ENCODE measurements at regions not wholly inside any gene's neighbourhood (a gene's known extent, or its start where the extent isn't known, plus 50 kb on each side); places are given as distances from the start of the nearest gene placed in this dataset.

GRCh38 chr1:37157634-37158033 lies 123.3 kb upstream of the GRIK3 start:
- WGBS, 4 donors = 56 to 67% (median 62%) methylated on average over 5 of the region's 5 CpGs
- TF ChIP-seq POLR2A (IDR thresholded peaks at IDR 0.05) = no peak
- TF ChIP-seq, protein P1, sequence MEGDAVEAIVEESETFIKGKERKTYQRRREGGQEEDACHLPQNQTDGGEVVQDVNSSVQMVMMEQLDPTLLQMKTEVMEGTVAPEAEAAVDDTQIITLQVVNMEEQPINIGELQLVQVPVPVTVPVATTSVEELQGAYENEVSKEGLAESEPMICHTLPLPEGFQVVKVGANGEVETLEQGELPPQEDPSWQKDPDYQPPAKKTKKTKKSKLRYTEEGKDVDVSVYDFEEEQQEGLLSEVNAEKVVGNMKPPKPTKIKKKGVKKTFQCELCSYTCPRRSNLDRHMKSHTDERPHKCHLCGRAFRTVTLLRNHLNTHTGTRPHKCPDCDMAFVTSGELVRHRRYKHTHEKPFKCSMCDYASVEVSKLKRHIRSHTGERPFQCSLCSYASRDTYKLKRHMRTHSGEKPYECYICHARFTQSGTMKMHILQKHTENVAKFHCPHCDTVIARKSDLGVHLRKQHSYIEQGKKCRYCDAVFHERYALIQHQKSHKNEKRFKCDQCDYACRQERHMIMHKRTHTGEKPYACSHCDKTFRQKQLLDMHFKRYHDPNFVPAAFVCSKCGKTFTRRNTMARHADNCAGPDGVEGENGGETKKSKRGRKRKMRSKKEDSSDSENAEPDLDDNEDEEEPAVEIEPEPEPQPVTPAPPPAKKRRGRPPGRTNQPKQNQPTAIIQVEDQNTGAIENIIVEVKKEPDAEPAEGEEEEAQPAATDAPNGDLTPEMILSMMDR (IDR thresholded peaks at IDR 0.05) = no peak
- no peak overlapping the region for H3K27ac ChIP-seq
- H3K9me3 ChIP-seq (replicated peaks in 1 of 3) = no peaks in the 10 kb centered on the region
- H3K27me3 ChIP-seq = peaks cover 5% of the 10 kb centered on the region
- no peaks in the 10 kb centered on the region for H3K4me1 ChIP-seq (replicated peaks in 1 of 2)
- intact Hi-C loops (cut with DNase I) = no loop called here
- no peak overlapping the region for H3K4me3 ChIP-seq
- no peak for DNase-seq
- no peaks in the 10 kb centered on the region for H3K36me3 ChIP-seq (replicated peaks in 1 of 2)

DNA sequence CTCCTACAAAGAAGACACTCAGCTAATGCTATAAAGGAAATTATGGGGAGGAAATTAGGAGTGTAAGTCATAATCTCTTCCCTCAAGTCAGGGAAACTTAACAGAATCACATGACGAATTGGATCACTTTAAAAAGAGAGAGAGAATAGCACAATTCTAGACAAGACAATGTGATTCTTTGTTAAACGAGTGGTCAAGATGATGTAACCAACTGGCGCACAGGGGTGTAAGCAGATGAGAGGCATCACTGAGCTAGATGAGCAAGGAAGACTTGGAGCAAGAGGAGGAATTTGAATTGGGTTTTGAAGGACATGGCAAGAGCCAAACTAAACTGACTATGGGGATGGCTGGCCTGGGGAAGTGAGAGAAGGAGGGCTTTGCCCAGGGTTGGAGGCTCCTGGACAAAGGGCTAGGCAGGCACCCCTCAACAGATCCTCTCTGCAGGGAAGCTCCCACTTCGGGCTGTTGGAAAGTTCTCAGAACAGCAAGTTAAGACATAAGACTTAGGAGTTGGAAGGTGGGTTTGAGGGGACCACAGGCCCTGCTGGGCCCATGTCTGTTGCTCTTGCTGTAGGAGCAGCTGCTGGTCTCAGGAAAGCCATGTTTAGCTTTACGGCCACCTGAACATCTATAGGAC lies 123.9 kb upstream of the GRIK3 start:
- peak in 1 of 7 donors; percentile 21 for DNase-seq
- TF ChIP-seq, protein P1 (IDR thresholded peaks at IDR 0.05) = no peak
- TF ChIP-seq POLR2A (IDR thresholded peaks at IDR 0.05) = no peak
- 61 to 72% (median 64%) methylated on average over 5 of the region's 5 CpGs for WGBS, 4 donors

DNA sequence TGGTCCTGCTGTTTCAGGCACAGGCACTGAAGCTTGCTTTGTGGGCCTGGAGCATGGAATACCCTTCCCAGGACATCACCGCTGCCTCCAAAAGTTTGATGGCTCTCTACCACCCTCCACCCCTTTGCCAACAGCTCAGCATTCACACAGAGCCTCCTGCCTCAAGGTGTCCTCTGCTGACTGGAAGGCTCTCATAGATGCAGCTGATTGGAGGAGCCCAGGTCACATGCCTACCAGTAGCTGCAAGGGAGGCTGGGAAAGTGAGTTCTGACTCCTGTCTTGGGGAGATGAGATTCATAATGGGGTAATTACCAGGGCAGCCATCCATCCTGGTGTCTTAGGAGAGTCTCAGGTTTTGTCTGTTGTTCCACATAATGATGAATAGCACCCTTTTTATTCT lies 124.8 kb upstream of the GRIK3 start:
- no peaks in the 10 kb centered on the region for H3K36me3 ChIP-seq (replicated peaks in 1 of 2)
- intact Hi-C loops (cut with DNase I) = no loop called here
- H3K4me3 ChIP-seq = no peak overlapping the region
- WGBS, 4 donors = 83 to 100% (median 92%) methylated on average over 1 of the region's 1 CpG
- H3K9me3 ChIP-seq (replicated peaks in 1 of 3) = no peaks in the 10 kb centered on the region
- no peaks in the 10 kb centered on the region for H3K4me1 ChIP-seq (replicated peaks in 1 of 2)
- H3K27ac ChIP-seq = no peak overlapping the region
- peaks cover 5% of the 10 kb centered on the region for H3K27me3 ChIP-seq
- DNase-seq = no peak
- TF ChIP-seq, protein P1 (IDR thresholded peaks at IDR 0.05) = no peak
- no peak for TF ChIP-seq POLR2A (IDR thresholded peaks at IDR 0.05)

More for the DNA sequence above, 123.9 kb upstream of the GRIK3 start:
- intact Hi-C loops (cut with DNase I) = no loop called here
- no peaks in the 10 kb centered on the region for H3K9me3 ChIP-seq (replicated peaks in 1 of 3)
- H3K4me3 ChIP-seq = no peak overlapping the region
- no peak overlapping the region for H3K27ac ChIP-seq
- no peaks in the 10 kb centered on the region for H3K36me3 ChIP-seq (replicated peaks in 1 of 2)
- H3K27me3 ChIP-seq = peaks cover 5% of the 10 kb centered on the region
- no peaks in the 10 kb centered on the region for H3K4me1 ChIP-seq (replicated peaks in 1 of 2)

GRCh38 chr1:37161171-37161570 lies 126.9 kb upstream of the GRIK3 start:
- Histone ChIP-seq H3K4me1 (replicated peaks in 1 of 2) (no peaks in the 10 kb centered on the region), H3K27me3 (no peaks in the 10 kb centered on the region), H3K36me3 (replicated peaks in 1 of 2) (no peaks in the 10 kb centered on the region), H3K27ac (no peak overlapping the region), H3K4me3 (no peak overlapping the region), H3K9me3 (replicated peaks in 1 of 3) (no peaks in the 10 kb centered on the region)
- WGBS, 4 donors = 68 to 87% (median 81%) methylated on average over 2 of the region's 2 CpGs
- no peak for DNase-seq
- TF ChIP-seq POLR2A (IDR thresholded peaks at IDR 0.05) = no peak
- TF ChIP-seq, protein P1 (IDR thresholded peaks at IDR 0.05) = no peak
- intact Hi-C loops (cut with DNase I) = no loop called here
